WERI-Rb-1 (cell line): ENCODE measurements at regions not wholly inside any gene's neighbourhood (a gene's known extent, or its start where the extent isn't known, plus 50 kb on each side); places are given as distances from the start of the nearest gene placed in this dataset.

Source experiments
- DNase-seq: peaks from one replicate; pipeline ENCODE4 v3.0.0-alpha.2; 2020
- H3K27ac ChIP-seq: fragments of 250-450 bp; sonication (Bioruptor Pico); 2 replicates; pipeline ENCODE4 v1.5.1; 2020; ENCODE audit warnings: mild to moderate bottlenecking, moderate library complexity
- H3K27me3 ChIP-seq: fragments of 250-450 bp; sonication (Bioruptor Pico); 2 replicates; pipeline ENCODE4 v1.5.1; 2021; ENCODE audit warnings: mild to moderate bottlenecking, low read depth, moderate library complexity; ENCODE audit not compliant: insufficient read depth, severe bottlenecking
- H3K36me3 ChIP-seq: fragments of 250-450 bp; sonication (Bioruptor Pico); 2 replicates; pipeline ENCODE4 v1.5.1; 2020; ENCODE audit warnings: mild to moderate bottlenecking, moderate library complexity
- H3K4me3 ChIP-seq: 2 replicates; pipeline ENCODE4 v1.5.1; 2011; ENCODE audit warnings: low read depth, mild to moderate bottlenecking, control low read depth, low read length
- H3K9me3 ChIP-seq: fragments of 250-450 bp; sonication (Bioruptor Pico); 2 replicates; pipeline ENCODE4 v1.5.1; 2021; ENCODE audit warnings: mild to moderate bottlenecking, moderate library complexity; ENCODE audit not compliant: severe bottlenecking
- TF ChIP-seq, protein P1 (sequence below): IDR thresholded peaks from 2 replicates; pipeline ENCODE4 v1.5.1; 2011; ENCODE audit warnings: low read depth, mild to moderate bottlenecking, control low read depth, inconsistent platforms, low read length

DNA sequence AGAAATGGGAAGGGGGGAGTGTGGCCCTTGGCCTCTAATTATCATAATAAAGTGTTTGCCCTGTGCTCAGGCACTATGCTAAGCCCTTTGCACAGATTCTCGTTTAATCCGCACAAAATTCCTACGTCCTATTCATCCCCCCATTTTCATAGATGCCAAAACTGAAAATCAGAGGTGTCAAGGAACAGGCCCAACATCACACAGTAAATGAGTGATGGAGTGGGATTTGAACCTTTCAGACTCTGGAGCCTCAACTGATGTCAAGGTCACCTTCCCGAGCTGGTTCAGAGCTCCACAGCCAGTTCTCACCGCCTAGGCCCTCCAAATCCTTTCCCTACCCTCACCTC lies 80.7 kb downstream of the IRF2BPL start:
- TF ChIP-seq, protein P1, sequence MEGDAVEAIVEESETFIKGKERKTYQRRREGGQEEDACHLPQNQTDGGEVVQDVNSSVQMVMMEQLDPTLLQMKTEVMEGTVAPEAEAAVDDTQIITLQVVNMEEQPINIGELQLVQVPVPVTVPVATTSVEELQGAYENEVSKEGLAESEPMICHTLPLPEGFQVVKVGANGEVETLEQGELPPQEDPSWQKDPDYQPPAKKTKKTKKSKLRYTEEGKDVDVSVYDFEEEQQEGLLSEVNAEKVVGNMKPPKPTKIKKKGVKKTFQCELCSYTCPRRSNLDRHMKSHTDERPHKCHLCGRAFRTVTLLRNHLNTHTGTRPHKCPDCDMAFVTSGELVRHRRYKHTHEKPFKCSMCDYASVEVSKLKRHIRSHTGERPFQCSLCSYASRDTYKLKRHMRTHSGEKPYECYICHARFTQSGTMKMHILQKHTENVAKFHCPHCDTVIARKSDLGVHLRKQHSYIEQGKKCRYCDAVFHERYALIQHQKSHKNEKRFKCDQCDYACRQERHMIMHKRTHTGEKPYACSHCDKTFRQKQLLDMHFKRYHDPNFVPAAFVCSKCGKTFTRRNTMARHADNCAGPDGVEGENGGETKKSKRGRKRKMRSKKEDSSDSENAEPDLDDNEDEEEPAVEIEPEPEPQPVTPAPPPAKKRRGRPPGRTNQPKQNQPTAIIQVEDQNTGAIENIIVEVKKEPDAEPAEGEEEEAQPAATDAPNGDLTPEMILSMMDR = no peak
- no peaks in the 10 kb centered on the region for H3K36me3 ChIP-seq
- no peak overlapping the region; the same call in 1 of the 2 replicates for H3K4me3 ChIP-seq
- no peak for DNase-seq
- no peaks in the 10 kb centered on the region for H3K27me3 ChIP-seq
- H3K9me3 ChIP-seq = no peaks in the 10 kb centered on the region
- H3K27ac ChIP-seq = peak overlapping the region; percentile 59

DNA sequence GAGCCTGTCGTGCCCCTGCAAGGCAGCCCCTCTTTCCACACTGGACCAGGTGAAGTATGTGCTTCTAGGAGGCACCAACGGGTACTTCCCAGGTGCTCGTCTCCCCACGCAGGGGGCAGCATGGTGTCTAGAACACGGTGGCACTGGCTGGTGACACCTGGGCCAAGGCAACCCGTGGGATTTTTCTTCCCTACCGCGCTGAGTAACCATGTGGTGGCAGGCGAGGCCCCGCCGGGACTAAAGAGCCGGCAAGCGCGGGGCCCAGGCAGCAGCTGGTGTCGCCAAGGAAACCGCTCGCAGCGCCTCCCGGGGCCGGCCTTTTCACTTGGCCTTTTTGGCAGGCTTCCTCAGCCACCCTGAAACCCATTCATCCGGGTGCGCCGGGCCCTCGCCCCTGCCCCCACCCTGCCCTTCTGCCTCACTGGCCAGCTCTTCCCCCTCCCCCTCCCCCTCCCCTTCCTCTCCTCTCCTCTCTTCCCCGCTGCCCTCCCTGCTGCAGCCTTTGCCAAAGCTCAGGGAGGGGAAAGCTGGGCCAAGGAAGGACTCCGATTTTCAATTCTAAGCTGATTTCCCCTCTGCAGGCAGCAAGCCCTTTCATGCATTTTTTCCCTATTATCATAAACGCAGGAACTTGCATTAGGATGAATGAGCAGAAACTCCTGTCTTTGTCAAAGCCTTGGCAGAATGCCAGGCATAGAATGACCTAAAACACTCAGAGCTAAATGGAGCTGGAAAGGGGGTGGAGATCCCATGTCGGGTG lies 81.2 kb downstream of the IRF2BPL start:
- Histone ChIP-seq H3K4me3 (peak overlapping the region; percentile 17), H3K27ac (peak overlapping the region; percentile 59), H3K36me3 (no peaks in the 10 kb centered on the region), H3K27me3 (no peaks in the 10 kb centered on the region), H3K9me3 (no peaks in the 10 kb centered on the region)
- TF ChIP-seq, protein P1 = peak; percentile 63; the same call in 1 of the 2 replicates
- peak; percentile 89 for DNase-seq

DNA sequence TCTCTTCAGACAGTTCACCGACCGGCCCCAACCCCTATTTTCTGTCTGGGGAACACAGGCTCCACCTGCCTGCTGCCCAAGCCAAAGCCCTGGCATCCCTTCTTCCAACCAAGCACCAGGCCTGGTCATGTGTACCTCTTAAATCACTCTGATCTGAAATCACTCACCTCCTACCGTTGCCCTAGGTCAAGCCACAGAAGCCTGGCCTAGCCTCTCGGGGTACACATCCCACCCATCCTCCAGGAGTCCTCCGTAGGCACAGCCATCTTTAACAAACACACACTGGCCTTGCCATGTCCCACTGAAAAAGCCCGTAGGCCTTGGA lies 81.8 kb downstream of the IRF2BPL start:
- H3K9me3 ChIP-seq = no peaks in the 10 kb centered on the region
- H3K27ac ChIP-seq = peak overlapping the region; percentile 59
- H3K27me3 ChIP-seq = no peaks in the 10 kb centered on the region
- no peak overlapping the region for H3K4me3 ChIP-seq
- no peaks in the 10 kb centered on the region for H3K36me3 ChIP-seq
- DNase-seq = no peak
- TF ChIP-seq, protein P1 = no peak

DNA sequence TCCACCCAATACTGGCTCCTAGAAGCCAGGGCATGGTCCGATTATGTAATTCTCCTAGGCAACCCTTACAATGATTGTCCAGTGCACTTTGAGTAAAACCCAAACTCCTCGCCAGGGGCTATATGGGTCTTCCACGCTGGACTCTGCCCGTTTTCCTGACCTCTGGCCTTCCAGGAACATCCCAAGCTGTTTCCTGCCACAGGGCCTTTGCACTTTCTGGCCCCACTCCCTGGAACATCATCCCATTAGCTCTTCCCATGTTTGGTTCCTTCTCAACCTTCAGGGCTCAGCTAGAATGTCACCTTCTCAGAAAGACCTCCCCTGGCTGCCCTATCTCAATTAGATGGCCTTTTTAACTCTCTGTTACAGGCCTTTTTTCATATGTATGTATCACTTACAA lies 85.4 kb downstream of the IRF2BPL start:
- TF ChIP-seq, protein P1 = no peak

DNA sequence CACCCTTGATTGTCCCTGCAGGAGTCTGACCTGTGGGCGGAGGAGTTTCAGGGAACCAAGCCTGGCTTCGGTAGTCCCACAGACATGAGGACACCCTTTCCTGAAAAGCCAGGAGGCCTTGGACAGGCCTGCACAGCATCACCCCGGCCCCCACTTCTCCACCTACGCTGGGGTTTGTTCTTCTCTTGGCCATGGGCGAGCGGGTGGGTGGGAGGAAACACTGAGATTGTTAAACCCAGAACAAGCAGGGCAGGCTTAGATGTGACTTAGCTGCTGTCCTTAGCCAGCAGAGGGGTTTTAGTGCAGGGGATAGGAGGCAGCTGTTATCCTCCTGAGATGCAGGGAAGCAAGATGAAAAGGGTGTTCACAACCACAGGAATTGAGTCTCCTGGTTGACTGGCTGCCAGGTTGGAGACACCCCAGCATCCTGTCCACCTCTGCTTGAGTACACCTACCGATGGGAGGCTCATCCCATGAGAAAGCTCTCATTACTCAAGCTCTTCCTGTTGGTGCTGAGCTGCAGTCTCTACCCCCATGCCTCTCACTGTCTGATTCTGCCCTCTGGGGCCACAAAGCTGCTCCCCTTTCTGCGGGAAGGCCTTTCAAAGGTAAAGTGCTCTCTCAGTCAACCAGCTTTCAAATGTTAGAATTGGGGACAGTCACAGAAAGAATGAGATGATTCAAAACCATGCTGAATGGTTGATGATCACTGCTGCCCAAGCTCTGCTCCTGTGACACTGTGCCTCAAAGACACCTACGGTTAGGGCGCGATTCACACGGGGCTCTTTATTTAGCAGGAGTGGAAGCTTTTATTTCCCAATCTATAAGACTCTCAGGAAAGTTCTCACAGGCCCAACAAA lies 86.3 kb downstream of the IRF2BPL start:
- DNase-seq = no peak
- Histone ChIP-seq H3K36me3 (no peaks in the 10 kb centered on the region), H3K27me3 (no peaks in the 10 kb centered on the region), H3K4me3 (no peak overlapping the region), H3K27ac (no peak overlapping the region; the same call in 1 of the 2 replicates), H3K9me3 (no peaks in the 10 kb centered on the region)
- TF ChIP-seq, protein P1 = no peak

More for the DNA sequence above, 85.4 kb downstream of the IRF2BPL start:
- no peak overlapping the region for H3K4me3 ChIP-seq
- no peak for DNase-seq
- H3K9me3 ChIP-seq = no peaks in the 10 kb centered on the region
- no peaks in the 10 kb centered on the region for H3K36me3 ChIP-seq
- no peak overlapping the region for H3K27ac ChIP-seq
- no peaks in the 10 kb centered on the region for H3K27me3 ChIP-seq
